HCT116 (cell line): ENCODE measurements at regions not wholly inside any gene's neighbourhood (a gene's known extent, or its start where the extent isn't known, plus 50 kb on each side); places are given as distances from the start of the nearest gene placed in this dataset.

Experiments used
- ATAC-seq: fragments of 200-7000 bp; cut with Tn5 transposase; 2 replicates; pipeline ENCODE4 v1.9.1; 2020; ENCODE audit warnings: mild to moderate bottlenecking, moderate library complexity
- BruUV-seq: library from RNA; stranded (reverse); fragments of 400-500 nt; replicated peaks from 2 replicates; lab custom pipeline; 2021; lab: Mats Ljungman, UMichigan
- CTCF ChIA-PET: fragments of 300-600 bp; sonication (Branson Sonifier 250); formaldehyde crosslinking; loops from one replicate; lab custom pipeline; 2021; ENCODE audit warnings: antibody characterized with exemption; lab: Charles Lee
- POLR2A ChIA-PET: fragments of 300-600, 350-600 bp; sonication (Branson Sonifier 250); formaldehyde crosslinking; loops from one replicate; lab custom pipeline; 2021; ENCODE audit warnings: antibody characterized with exemption; lab: Charles Lee
- RAD21 ChIA-PET, 2 experiments: fragments of 300-600 bp; sonication (Branson Sonifier 250); formaldehyde crosslinking; loops; one replicate each; lab custom pipeline; 2023; ENCODE audit warnings: low total read pairs in 2 of 2; ENCODE audit not compliant: uncharacterized antibody in 2 of 2, unreplicated experiment in 2 of 2, low non-redundant PET in 1 of 2; lab: Charles Lee
- DNase-seq: peaks from one replicate; pipeline ENCODE4 v3.0.0-alpha.2; 2010; ENCODE audit warnings: low read depth, low spot score
- H2AFZ ChIP-seq: fragments of 200-600 bp; shearing (Covaris generic), sonication (generic); 2 replicates; pipeline ENCODE4 v1.6.1; 2017; ENCODE audit warnings: low read depth, mixed run types, mixed read lengths, antibody characterized with exemption, low read length; ENCODE audit not compliant: poor library complexity, severe bottlenecking
- H3K27ac ChIP-seq: 2 replicates; pipeline ENCODE4 v1.5.1; 2012; ENCODE audit warnings: low read depth, low read length
- H3K27me3 ChIP-seq: fragments of 200-600 bp; sonication (generic); 2 replicates; pipeline ENCODE4 v1.6.1; 2016; ENCODE audit warnings: mixed run types, low read length, mixed read lengths; ENCODE audit not compliant: insufficient read depth
- H3K36me3 ChIP-seq, 2 experiments: fragments of 200-500 bp in 1 of 2; fragments of 200-600 bp in 1 of 2; sonication (Bioruptor generic) in 1 of 2; sonication (generic) in 1 of 2; 2 replicates each; pipeline versions ENCODE4 v1.5.1 to v1.6.1; 2014 to 2016; ENCODE audit warnings: low read length in 2 of 2, inconsistent platforms in 1 of 2, mixed read lengths in 1 of 2, mixed run types in 1 of 2; ENCODE audit not compliant: insufficient read depth in 2 of 2, control insufficient read depth in 1 of 2
- H3K4me1 ChIP-seq, 2 experiments: fragments of 200-600 bp in 1 of 2; sonication (generic) in 1 of 2; 2 replicates each; pipeline versions ENCODE4 v1.5.1 to v1.6.1; 2012 to 2017; ENCODE audit warnings: low read length in 2 of 2, inconsistent platforms in 1 of 2, mild to moderate bottlenecking in 1 of 2, mixed read lengths in 1 of 2, mixed run types in 1 of 2, moderate library complexity in 1 of 2; ENCODE audit not compliant: insufficient read depth in 2 of 2, control insufficient read depth in 1 of 2
- H3K4me2 ChIP-seq: fragments of 200-600 bp; sonication (generic); 2 replicates; pipeline ENCODE4 v1.6.1; 2017; ENCODE audit warnings: mixed run types, low read length, mixed read lengths
- H3K4me3 ChIP-seq, 2 experiments: fragments of 200-600 bp in 1 of 2; sonication (generic) in 1 of 2; replicated peaks in 1 of 2; 2 replicates each; pipeline ENCODE4 v1.5.1; 2011 to 2016; ENCODE audit warnings: low read length in 2 of 2, control low read depth in 1 of 2, low read depth in 1 of 2, mild to moderate bottlenecking in 1 of 2, mixed read lengths in 1 of 2, mixed run types in 1 of 2
- H3K79me2 ChIP-seq: fragments of 200-600 bp; sonication (generic); 2 replicates; pipeline ENCODE4 v1.6.1; 2017; ENCODE audit warnings: mild to moderate bottlenecking, mixed run types, low read length, moderate library complexity, mixed read lengths; ENCODE audit not compliant: insufficient read depth
- H3K9ac ChIP-seq: fragments of 200-600 bp; sonication (generic); 2 replicates; pipeline ENCODE4 v1.6.1; 2016; ENCODE audit warnings: low read length, mixed read lengths
- H3K9me2 ChIP-seq: fragments of 200-600 bp; sonication (generic), shearing (Covaris generic); 2 replicates; pipeline ENCODE4 v1.6.1; 2017; ENCODE audit warnings: mixed run types, mild to moderate bottlenecking, moderate library complexity; ENCODE audit not compliant: insufficient read depth
- H3K9me3 ChIP-seq, 2 experiments: fragments of 200-500 bp in 1 of 2; fragments of 200-600 bp in 1 of 2; sonication (Bioruptor generic) in 1 of 2; sonication (generic) in 1 of 2; 2 replicates each; pipeline ENCODE4 v1.6.1; 2014 to 2017; ENCODE audit warnings: low read length in 2 of 2, mixed read lengths in 2 of 2, inconsistent platforms in 1 of 2, low read depth in 1 of 2, mild to moderate bottlenecking in 1 of 2, mixed run types in 1 of 2, moderate library complexity in 1 of 2; ENCODE audit not compliant: control insufficient read depth in 1 of 2, insufficient read depth in 1 of 2
- H4K20me1 ChIP-seq: fragments of 200-600 bp; sonication (generic), shearing (Covaris generic); 2 replicates; pipeline ENCODE4 v1.6.1; 2017; ENCODE audit warnings: mixed run types, mild to moderate bottlenecking, moderate library complexity; ENCODE audit not compliant: insufficient read depth
- CEBPB ChIP-seq: IDR thresholded peaks from 2 replicates; pipeline ENCODE4 v1.6.1; 2012; ENCODE audit warnings: low read depth
- ELF1 ChIP-seq: IDR thresholded peaks from 2 replicates; pipeline ENCODE4 v1.6.1; 2012; ENCODE audit warnings: low read depth, borderline replicate concordance
- EZH2 ChIP-seq: fragments of 200-600 bp; sonication (generic); IDR thresholded peaks from 2 replicates; pipeline ENCODE4 v1.6.1; 2017; ENCODE audit warnings: antibody characterized with exemption, mixed run types
- EZH2phosphoT487 ChIP-seq: fragments of 200-600 bp; IDR thresholded peaks from 2 replicates; pipeline ENCODE4 v1.6.1; 2018; ENCODE audit warnings: antibody characterized with exemption, borderline replicate concordance
- MAX ChIP-seq: IDR thresholded peaks from 2 replicates; pipeline ENCODE4 v1.6.1; 2012
- POLR2A ChIP-seq: IDR thresholded peaks from 2 replicates; pipeline ENCODE4 v1.7.0; 2011; ENCODE audit warnings: borderline replicate concordance; ENCODE audit not compliant: insufficient read depth, insufficient read length; ENCODE audit errors: extremely low read depth
- POLR2AphosphoS5 ChIP-seq: IDR thresholded peaks from 2 replicates; pipeline ENCODE4 v1.6.1; 2011; ENCODE audit warnings: mild to moderate bottlenecking, low read depth, low read length, moderate library complexity
- REST ChIP-seq: IDR thresholded peaks from 2 replicates; pipeline ENCODE4 v1.6.1; 2012; ENCODE audit warnings: low read depth
- SIN3A ChIP-seq: IDR thresholded peaks from 2 replicates; pipeline ENCODE4 v1.6.1; 2012; ENCODE audit warnings: low read depth
- SP1 ChIP-seq: IDR thresholded peaks from 2 replicates; pipeline ENCODE4 v1.6.1; 2012; ENCODE audit warnings: low read depth
- TCF7L2 ChIP-seq: IDR thresholded peaks from 2 replicates; pipeline ENCODE4 v1.7.0; 2011; ENCODE audit warnings: borderline replicate concordance, inconsistent platforms; ENCODE audit not compliant: insufficient read depth, insufficient read length; ENCODE audit errors: extremely low read depth
- YY1 ChIP-seq: IDR thresholded peaks from 2 replicates; pipeline ENCODE4 v1.6.1; 2011; ENCODE audit warnings: low read length, low read depth, moderate library complexity, mild to moderate bottlenecking; ENCODE audit not compliant: insufficient replicate concordance; ENCODE audit errors: extremely low read depth
- ZBTB33 ChIP-seq: IDR thresholded peaks from 2 replicates; pipeline ENCODE4 v1.6.1; 2011; ENCODE audit warnings: mild to moderate bottlenecking, low read length, moderate library complexity; ENCODE audit not compliant: insufficient replicate concordance; ENCODE audit errors: extremely low read depth
- ZFX ChIP-seq: fragments of 450-650 bp; IDR thresholded peaks from 2 replicates; pipeline ENCODE4 v1.6.1; 2017
- ZNF274 ChIP-seq: fragments of 200-500 bp; sonication (Bioruptor generic); IDR thresholded peaks from 2 replicates; pipeline ENCODE4 v1.6.1; 2014; ENCODE audit warnings: mild to moderate bottlenecking, low read depth, low read length, inconsistent platforms
- intact Hi-C: fragments of 100-400 bp; cut with micrococcal nuclease; formaldehyde crosslinking; loops from 2 replicates; pipeline ENCODE4 v1.10.0; 2022

GRCh38 chr1:102531036-102531435, 534.3 kb upstream of the OLFM3 start:
- ChIA-PET POLR2A (no interaction called here), RAD21 (no interaction called here), CTCF (no interaction called here)
- H2AFZ ChIP-seq, result no peak overlapping the region
- H4K20me1 ChIP-seq, result no peaks in the 10 kb centered on the region
- no peak overlapping the region for H3K9ac ChIP-seq
- H3K9me3 ChIP-seq, result no peaks in the 10 kb centered on the region
- no peaks in the 10 kb centered on the region for H3K27me3 ChIP-seq
- intact Hi-C loops, result no loop called here
- no peaks in the 10 kb centered on the region for H3K4me1 ChIP-seq
- TF ChIP-seq ZNF274, result no peak
- TF ChIP-seq ELF1, result no peak
- TF ChIP-seq EZH2, result no peak
- no peak for TF ChIP-seq SP1
- TF ChIP-seq POLR2AphosphoS5, result no peak
- no peak for TF ChIP-seq YY1
- no peak for TF ChIP-seq TCF7L2
- no peak for TF ChIP-seq MAX
- no peak for TF ChIP-seq EZH2phosphoT487
- H3K36me3 ChIP-seq, result no peaks in the 10 kb centered on the region
- H3K27ac ChIP-seq, result no peak overlapping the region
- BruUV-seq, result no TSS peak
- no peaks in the 10 kb centered on the region for H3K79me2 ChIP-seq
- no peak for ATAC-seq
- H3K9me2 ChIP-seq, result no peaks in the 10 kb centered on the region
- H3K4me3 ChIP-seq, result no peak overlapping the region
- no peak for DNase-seq
- H3K4me2 ChIP-seq, result no peak overlapping the region

- Histone ChIP-seq H3K9me3 (no peaks in the 10 kb centered on the region; a peak in 1 of 4 replicates), H3K36me3 (no peaks in the 10 kb centered on the region), H3K27me3 (no peaks in the 10 kb centered on the region), H3K4me3 (no peak overlapping the region), H3K27ac (no peak overlapping the region), H3K9ac (no peak overlapping the region), H3K4me2 (no peak overlapping the region), H4K20me1 (no peaks in the 10 kb centered on the region), H3K79me2 (no peaks in the 10 kb centered on the region), H2AFZ (no peak overlapping the region), H3K4me1 (no peaks in the 10 kb centered on the region), H3K9me2 (no peaks in the 10 kb centered on the region)
- DNase-seq, result no peak
- ChIA-PET CTCF (no interaction called here), RAD21 (no interaction called here), POLR2A (no interaction called here)
- intact Hi-C loops, result no loop called here
- ATAC-seq, result no peak
- no TSS peak for BruUV-seq
- TF ChIP-seq POLR2AphosphoS5 (no peak), POLR2A (no peak), EZH2phosphoT487 (no peak), YY1 (no peak), SIN3A (no peak), ZFX (no peak), TCF7L2 (no peak), MAX (no peak), ZBTB33 (no peak), REST (no peak), CEBPB (no peak)
These were observed 532.7 kb upstream of the OLFM3 start for GRCh38 chr1:102529446-102529845.
